CD4-positive, CD25-positive, alpha-beta regulatory T cell (primary cell): ENCODE measurements at regions not wholly inside any gene's neighbourhood (a gene's known extent, or its start where the extent isn't known, plus 50 kb on each side); places are given as distances from the start of the nearest gene placed in this dataset.

Experiments
- ATAC-seq, 2 donors: fragments of 150-1000 bp; cut with Tn5 transposase; one replicate each; pipeline ENCODE4 v1.10.0; 2021; ENCODE audit warnings: low read depth in 2 of 2, moderate number of reproducible peaks in 2 of 2, moderate library complexity in 1 of 2
- DNase-seq, 3 donors: peaks; one replicate each; pipeline versions ENCODE4 v3.0.0 to v3.0.0-alpha.2; 2012 to 2022; ENCODE audit warnings: mixed read lengths in 1 of 3
- H3K27ac ChIP-seq: one replicate; pipeline ENCODE4 v1.7.0; 2013; ENCODE audit warnings: mild to moderate bottlenecking, low read length; ENCODE audit not compliant: insufficient read depth, poor library complexity, severe bottlenecking
- H3K27me3 ChIP-seq: one replicate; pipeline ENCODE4 v1.7.0; 2013; ENCODE audit warnings: low read length; ENCODE audit not compliant: control insufficient read depth, insufficient read depth
- H3K36me3 ChIP-seq: one replicate; pipeline ENCODE4 v1.7.0; 2013; ENCODE audit warnings: mild to moderate bottlenecking, low read length, moderate library complexity; ENCODE audit not compliant: control insufficient read depth, insufficient read depth
- H3K4me1 ChIP-seq: 2 replicates; pipeline ENCODE4 v1.7.0; 2013; ENCODE audit warnings: mild to moderate bottlenecking, low read length; ENCODE audit not compliant: insufficient read depth, control insufficient read depth, poor library complexity, severe bottlenecking
- H3K4me3 ChIP-seq: one replicate; pipeline ENCODE4 v1.7.0; 2013; ENCODE audit warnings: low read depth, mild to moderate bottlenecking, low read length, moderate library complexity
- H3K9me3 ChIP-seq, 2 experiments: 1 replicate in 1 of 2; 2 replicates in 1 of 2; pipeline ENCODE4 v1.7.0; 2013; ENCODE audit warnings: low read length in 2 of 2, mild to moderate bottlenecking in 1 of 2, moderate library complexity in 1 of 2; ENCODE audit not compliant: control insufficient read depth in 2 of 2
- H3K27ac Mint-ChIP-seq, 3 donors: one replicate each; pipeline ENCODE4 v1.8.0; 2020 to 2022; ENCODE audit warnings: mild to moderate bottlenecking in 3 of 3, mixed read lengths in 3 of 3, moderate library complexity in 2 of 3
- H3K27me3 Mint-ChIP-seq: one replicate; pipeline ENCODE4 v1.8.0; 2022; ENCODE audit warnings: mild to moderate bottlenecking, mixed read lengths
- H3K36me3 Mint-ChIP-seq: one replicate; pipeline ENCODE4 v1.8.0; 2020; ENCODE audit warnings: mixed read lengths
- H3K4me1 Mint-ChIP-seq, 4 donors: one replicate each; pipeline ENCODE4 v1.8.0; 2020 to 2022; ENCODE audit warnings: mixed read lengths in 4 of 4, mild to moderate bottlenecking in 1 of 4
- H3K4me3 Mint-ChIP-seq, 4 donors: one replicate each; pipeline ENCODE4 v1.8.0; 2020 to 2022; ENCODE audit warnings: mild to moderate bottlenecking in 4 of 4, mixed read lengths in 4 of 4, moderate library complexity in 3 of 4
- H3K9me3 Mint-ChIP-seq, 7 donors: one replicate each; pipeline ENCODE4 v1.8.0; 2020 to 2022; ENCODE audit warnings: mixed read lengths in 7 of 7, mild to moderate bottlenecking in 3 of 7, moderate library complexity in 2 of 7

DNA sequence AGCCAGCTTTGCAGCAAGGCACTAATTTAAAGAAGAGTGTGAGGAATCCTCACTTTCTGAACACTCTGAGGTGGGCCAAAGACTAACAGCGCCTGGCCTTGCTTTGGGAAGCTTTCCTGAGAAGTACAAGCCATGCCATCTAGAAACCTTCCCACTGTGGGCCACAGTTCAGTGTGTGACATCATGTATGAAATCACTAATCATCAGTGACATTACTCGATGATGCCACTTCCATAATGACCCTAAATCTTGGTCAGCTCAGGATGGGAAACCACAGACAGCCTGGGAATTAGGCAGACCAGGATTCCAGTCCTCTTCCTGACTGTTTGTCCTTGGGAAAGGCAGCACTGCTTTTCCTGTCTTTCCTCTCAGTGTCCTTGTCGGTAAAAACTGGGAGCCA, 54.2 kb upstream of the HSPA9 start:
- Histone ChIP-seq H3K4me1 (no peaks in the 10 kb centered on the region), H3K27me3 (peaks cover 9% of the 10 kb centered on the region), H3K9me3 (no peaks in the 10 kb centered on the region), H3K27ac (no peak overlapping the region), H3K4me3 (no peak overlapping the region), H3K36me3 (no peaks in the 10 kb centered on the region)
- Mint-ChIP-seq H3K36me3 (peaks cover 3% of the 10 kb centered on the region), H3K4me1 (peaks cover 0 to 6% (median 0%) of the 10 kb centered on the region in 4 donors), H3K9me3 (peaks cover 0 to 3% (median 0%) of the 10 kb centered on the region in 7 donors), H3K27me3 (peaks cover 57% of the 10 kb centered on the region), H3K27ac (no peak overlapping the region), H3K4me3 (no peak overlapping the region)
- DNase-seq (no peak), ATAC-seq (no peak)

- Mint-ChIP-seq H3K4me1 (no peaks in the 10 kb centered on the region), H3K27ac (no peak overlapping the region), H3K27me3 (peaks cover 40% of the 10 kb centered on the region), H3K36me3 (no peaks in the 10 kb centered on the region), H3K9me3 (peaks cover 0 to 3% (median 0%) of the 10 kb centered on the region in 7 donors), H3K4me3 (no peak overlapping the region)
- H3K27ac ChIP-seq, result no peak overlapping the region
- no peaks in the 10 kb centered on the region for H3K9me3 ChIP-seq
- H3K36me3 ChIP-seq, result no peaks in the 10 kb centered on the region
- H3K4me3 ChIP-seq, result no peak overlapping the region
- peaks cover 2% of the 10 kb centered on the region for H3K27me3 ChIP-seq
- no peak for DNase-seq
- ATAC-seq, result no peak
- no peaks in the 10 kb centered on the region for H3K4me1 ChIP-seq
Observed at GRCh38 chr5:138626333-138626944, 51.2 kb upstream of the HSPA9 start.

- ATAC-seq (no peak), DNase-seq (no peak)
- H3K4me3 ChIP-seq, result no peak overlapping the region
- no peaks in the 10 kb centered on the region for H3K9me3 ChIP-seq
- Mint-ChIP-seq H3K27me3 (peaks cover 35% of the 10 kb centered on the region), H3K36me3 (no peaks in the 10 kb centered on the region), H3K27ac (no peak overlapping the region), H3K4me1 (no peaks in the 10 kb centered on the region), H3K4me3 (no peak overlapping the region), H3K9me3 (peaks cover 0 to 3% (median 0%) of the 10 kb centered on the region in 7 donors)
- no peaks in the 10 kb centered on the region for H3K36me3 ChIP-seq
- peaks cover 2% of the 10 kb centered on the region for H3K27me3 ChIP-seq
- H3K4me1 ChIP-seq, result no peaks in the 10 kb centered on the region
- no peak overlapping the region for H3K27ac ChIP-seq
Observed at GRCh38 chr5:138625134-138625533, 49.9 kb upstream of the HSPA9 start.
